HepG2 (cell line): ENCODE measurements at regions not wholly inside any gene's neighbourhood (a gene's known extent, or its start where the extent isn't known, plus 50 kb on each side); places are given as distances from the start of the nearest gene placed in this dataset.
A peak's percentile ranks its signal among the peaks of the same experiment; 100 is the strongest.

Source experiments
- ATAC-seq: fragments of 200-7000 bp; cut with Tn5 transposase; 3 replicates; pipeline ENCODE4 v1.9.1; 2020; ENCODE audit warnings: mild to moderate bottlenecking, moderate library complexity
- BruUV-seq: library from RNA; stranded (reverse); fragments of 400-500 nt; replicated peaks from 2 replicates; lab custom pipeline; 2021; lab: Mats Ljungman, UMichigan
- CTCF ChIA-PET: fragments of 300-600 bp; formaldehyde crosslinking; extraction: SDS; loops from one replicate; lab custom pipeline; 2021; ENCODE audit warnings: low total read pairs, inconsistent platforms, low intra/inter-chr PET ratio; lab: Yijun Ruan, JAX
- POLR2A ChIA-PET: fragments of 350-600 bp; sonication (Branson Sonifier 250); formaldehyde crosslinking; loops from one replicate; lab custom pipeline; 2020; ENCODE audit warnings: antibody characterized with exemption, inconsistent platforms; lab: Yijun Ruan, JAX
- DNase-seq: peaks from one replicate; pipeline ENCODE4 v3.0.0-alpha.2; 2015; ENCODE audit warnings: low spot score
- FAIRE-seq: peaks from 3 replicates; lab custom pipeline; 2011; peaks lifted over from hg19 to GRCh38; lab: Jason Lieb, UNC
- H2AFZ ChIP-seq: one replicate; pipeline ENCODE4 v1.6.1; 2011; ENCODE audit warnings: low read length, inconsistent platforms
- H3K27ac ChIP-seq: fragments of 300-600 bp; 3 replicates; pipeline ENCODE4 v1.8.0; 2011; ENCODE audit warnings: mixed run types, mild to moderate bottlenecking, mixed read lengths, low read length, inconsistent platforms; ENCODE audit not compliant: insufficient read depth; ENCODE audit errors: extremely low read length
- H3K27me3 ChIP-seq, 2 experiments: fragments of 200-600 bp in 1 of 2; 2 replicates in 1 of 2; 3 replicates in 1 of 2; pipeline versions ENCODE4 v1.6.0 to v1.8.0; 2011; ENCODE audit warnings: low read length in 2 of 2, mild to moderate bottlenecking in 2 of 2, moderate library complexity in 2 of 2, inconsistent platforms in 1 of 2; ENCODE audit not compliant: insufficient read depth in 2 of 2, control insufficient read depth in 1 of 2
- H3K36me3 ChIP-seq, 2 experiments: fragments of 200-600 bp in 1 of 2; replicated peaks in 1 of 2; 2 replicates in 1 of 2; 3 replicates in 1 of 2; pipeline versions ENCODE4 v1.5.1 to v1.8.0; 2011; ENCODE audit warnings: low read length in 2 of 2, inconsistent platforms in 1 of 2; ENCODE audit not compliant: insufficient read depth in 2 of 2, control insufficient read depth in 1 of 2
- H3K4me1 ChIP-seq: 2 replicates; pipeline ENCODE4 v1.5.1; 2012; ENCODE audit warnings: low read length, inconsistent platforms; ENCODE audit not compliant: insufficient read depth
- H3K4me2 ChIP-seq: 2 replicates; pipeline ENCODE4 v1.6.0; 2011; ENCODE audit warnings: low read depth, low read length, inconsistent platforms
- H3K4me3 ChIP-seq, 3 experiments: fragments of 200-600 bp in 1 of 3; sonication (generic), shearing (Covaris generic) in 1 of 3; replicated peaks in 1 of 3; 2 replicates each; pipeline ENCODE4 v1.5.1; 2011 to 2016; ENCODE audit warnings: low read length in 3 of 3, inconsistent platforms in 2 of 3, low read depth in 2 of 3, mild to moderate bottlenecking in 2 of 3, control low read depth in 1 of 3, mixed read lengths in 1 of 3; ENCODE audit not compliant: insufficient read depth in 1 of 3
- H3K79me2 ChIP-seq: one replicate; pipeline ENCODE4 v1.6.1; 2011; ENCODE audit warnings: low read length, inconsistent platforms; ENCODE audit not compliant: insufficient read depth
- H3K9ac ChIP-seq: 2 replicates; pipeline ENCODE4 v1.6.0; 2011; ENCODE audit warnings: mild to moderate bottlenecking, low read depth, low read length, inconsistent platforms; ENCODE audit not compliant: insufficient read depth
- H3K9me3 ChIP-seq: 2 replicates; pipeline ENCODE4 v1.5.1; 2012; ENCODE audit warnings: mild to moderate bottlenecking, low read length
- H4K20me1 ChIP-seq: 2 replicates; pipeline ENCODE4 v1.6.0; 2011; ENCODE audit warnings: inconsistent platforms, mild to moderate bottlenecking, low read length, moderate library complexity; ENCODE audit not compliant: insufficient read depth
- AKAP8 ChIP-seq: sonication (generic); formaldehyde crosslinking; IDR thresholded peaks from 2 replicates; pipeline ENCODE4 v1.5.1; 2020; ENCODE audit warnings: mild to moderate bottlenecking, missing genetic modification reagents
- ATM ChIP-seq: fragments of 450-650 bp; IDR thresholded peaks from 2 replicates; pipeline ENCODE4 v1.7.1; 2017; ENCODE audit warnings: mild to moderate bottlenecking, borderline replicate concordance
- BHLHE40 ChIP-seq: IDR thresholded peaks from 2 replicates; pipeline ENCODE4 v1.6.1; 2011; ENCODE audit warnings: low read length, improper control_type of control experiment
- CENPBD1 ChIP-seq: sonication (generic); formaldehyde crosslinking; IDR thresholded peaks from 2 replicates; pipeline ENCODE4 v1.8.0; 2022; ENCODE audit warnings: missing genetic modification reagents, low read depth, mild to moderate bottlenecking, borderline replicate concordance
- JUN ChIP-seq: sonication (generic); formaldehyde crosslinking; IDR thresholded peaks from 2 replicates; pipeline ENCODE4 v1.4.0; 2020; ENCODE audit warnings: mild to moderate bottlenecking, missing genetic modification reagents
- KLF6 ChIP-seq: IDR thresholded peaks from 2 replicates; pipeline ENCODE4 v1.8.0; 2016; ENCODE audit warnings: missing biosample characterization, missing genetic modification reagents
- PAXIP1 ChIP-seq: sonication (generic); formaldehyde crosslinking; conservative IDR thresholded peaks from 2 replicates; pipeline ENCODE4 v1.4.0; 2020; ENCODE audit warnings: mild to moderate bottlenecking, missing genetic modification reagents, moderate library complexity
- TCF7 ChIP-seq: sonication (generic); IDR thresholded peaks from 2 replicates; pipeline ENCODE4 v1.6.1; 2016; ENCODE audit warnings: antibody characterized with exemption, low read depth
- TERF1 ChIP-seq: sonication (generic); formaldehyde crosslinking; IDR thresholded peaks from 2 replicates; pipeline ENCODE4 v1.8.0; 2022; ENCODE audit warnings: mild to moderate bottlenecking, missing genetic modification reagents, moderate library complexity
- TRIM24 ChIP-seq: sonication (generic); formaldehyde crosslinking; IDR thresholded peaks from 2 replicates; pipeline ENCODE4 v1.8.0; 2022; ENCODE audit warnings: mild to moderate bottlenecking, missing genetic modification reagents
- XRCC5 ChIP-seq: fragments of 200-400 bp; formaldehyde crosslinking; optimal IDR thresholded peaks from 2 replicates; pipeline ENCODE3; 2017; ENCODE audit warnings: mild to moderate bottlenecking, low read length
- ZNF263 ChIP-seq: sonication (generic); formaldehyde crosslinking; IDR thresholded peaks from 2 replicates; pipeline ENCODE4 v1.4.0; 2020; ENCODE audit warnings: missing genetic modification reagents
- ZNF605 ChIP-seq: sonication (generic); formaldehyde crosslinking; IDR thresholded peaks from 2 replicates; pipeline ENCODE4 v1.8.0; 2022; ENCODE audit warnings: mild to moderate bottlenecking, missing genetic modification reagents
- ZNF660 ChIP-seq: sonication (generic); formaldehyde crosslinking; IDR thresholded peaks from 2 replicates; pipeline ENCODE4 v1.5.1; 2020; ENCODE audit warnings: mild to moderate bottlenecking, low read depth, missing genetic modification reagents, borderline replicate concordance
- ZSCAN30 ChIP-seq: sonication (generic); formaldehyde crosslinking; IDR thresholded peaks from 2 replicates; pipeline ENCODE4 v1.5.0; 2020; ENCODE audit warnings: mild to moderate bottlenecking, missing genetic modification reagents
- WGBS: methylation state at CpG from one replicate; pipeline ENCODE4 v1.1.6; 2017; ENCODE audit warnings: low lambda C conversion rate; 5-methylcytosine and 5-hydroxymethylcytosine counted together
- in situ Hi-C: cut with HindIII; loops from 2 replicates; pipeline ENCODE4 v1.10.0; 2017; ENCODE audit warnings: low pct_unique_long_range_greater_than_20kb; ENCODE audit not compliant: extremely low pct_ligation_motif_present
- intact Hi-C: fragments of 100-400 bp; cut with micrococcal nuclease; formaldehyde crosslinking; loops from one replicate; pipeline ENCODE4 v1.10.0; 2022; ENCODE audit not compliant: unreplicated experiment

- no peaks in the 10 kb centered on the region for H3K36me3 ChIP-seq
- no peaks in the 10 kb centered on the region for H4K20me1 ChIP-seq
- H3K27ac ChIP-seq = no peak overlapping the region
- intact Hi-C loops (loop anchor here (5.0 to 10.0 kb wide), 2 partner anchors 154 to 317 kb away; partner anchors contain the start of gene TLE1), in situ Hi-C loops (no loop called here)
- H2AFZ ChIP-seq = no peak overlapping the region
- CTCF ChIA-PET = no interaction called here
- peak; percentile 36; the same call in 2 of the 3 replicates for ATAC-seq
- no peaks in the 10 kb centered on the region for H3K79me2 ChIP-seq
- 93% methylated on average over 5 of the region's 6 CpGs for WGBS
- DNase-seq = no peak
- H3K9ac ChIP-seq = no peak overlapping the region
- H3K9me3 ChIP-seq = no peaks in the 10 kb centered on the region
- H3K4me3 ChIP-seq = no peak overlapping the region
- TF ChIP-seq KLF6 (CRISPR knock-in tag) = no peak
- TF ChIP-seq TRIM24 (CRISPR knock-in tag) = no peak
- TF ChIP-seq ATM = no peak
- TF ChIP-seq ZSCAN30 = no peak
- H3K27me3 ChIP-seq = no peaks in the 10 kb centered on the region
- no peak for FAIRE-seq
- H3K4me1 ChIP-seq = peaks cover 42% of the 10 kb centered on the region
- POLR2A ChIA-PET = no interaction called here
- BruUV-seq = no TSS peak
- H3K4me2 ChIP-seq = no peak overlapping the region
These were observed 86.9 kb upstream of the SPATA31D4 start for GRCh38 chr9:81841333-81841732.

DNA sequence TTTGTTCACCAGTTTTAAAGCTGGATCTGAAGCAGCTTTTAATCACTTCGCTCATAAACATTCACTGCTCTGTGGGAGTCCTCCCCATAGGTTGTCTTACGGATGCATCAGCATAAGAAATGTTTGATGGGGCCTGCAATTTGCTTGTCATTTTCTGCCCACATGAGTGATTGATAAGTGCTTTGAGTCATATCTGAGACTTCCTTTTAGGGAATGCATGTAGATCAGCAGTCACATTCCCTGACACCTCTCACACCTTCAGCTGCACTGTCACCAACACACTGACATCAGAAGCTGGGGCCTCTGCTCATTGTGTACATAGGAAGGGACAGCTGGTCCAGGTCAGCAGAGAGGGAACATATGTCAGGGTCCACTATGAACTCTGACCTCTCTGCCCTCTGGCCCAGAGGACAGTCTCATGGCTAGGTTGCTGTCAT is 84.1 kb upstream of the SPATA31D4 start:
- peaks cover 51% of the 10 kb centered on the region for H3K4me1 ChIP-seq
- H3K79me2 ChIP-seq = no peaks in the 10 kb centered on the region
- ChIA-PET CTCF (no interaction called here), POLR2A (no interaction called here)
- H3K27me3 ChIP-seq = no peaks in the 10 kb centered on the region
- no peaks in the 10 kb centered on the region for H4K20me1 ChIP-seq
- no peaks in the 10 kb centered on the region for H3K9me3 ChIP-seq
- BruUV-seq = no TSS peak
- no peak overlapping the region for H3K9ac ChIP-seq
- DNase-seq (peak; percentile 15), ATAC-seq (peak; percentile 50), FAIRE-seq (peak; percentile 49)
- intact Hi-C loops = loop anchor here (5.0 to 10.0 kb wide), 2 partner anchors 157 to 319 kb away; partner anchors contain the start of gene TLE1
- peak overlapping the region; percentile 5; the same call in 1 of the 2 replicates for H3K4me2 ChIP-seq
- 61% methylated on average over 2 of the region's 2 CpGs for WGBS
- no peak overlapping the region for H2AFZ ChIP-seq
- in situ Hi-C loops = no loop called here
- H3K36me3 ChIP-seq = no peaks in the 10 kb centered on the region
- H3K27ac ChIP-seq = no peak overlapping the region
- no peak overlapping the region for H3K4me3 ChIP-seq
- TF ChIP-seq PAXIP1 (CRISPR knock-in tag) (peak; percentile 73), JUN (CRISPR knock-in tag) (peak; percentile 38; the same call in 1 of the 2 replicates), ZNF263 (CRISPR knock-in tag) (peak; percentile 75), TCF7 (peak; percentile 61; the same call in 1 of the 2 replicates), ZNF660 (no peak), TERF1 (CRISPR knock-in tag) (no peak), BHLHE40 (peak; percentile 14; the same call in 1 of the 2 replicates), AKAP8 (no peak), TRIM24 (CRISPR knock-in tag) (0 out of 2 replicates have a peak, but pooled peaks have one; percentile 47), ZNF605 (no peak), CENPBD1 (CRISPR knock-in tag) (no peak), XRCC5 (peak; percentile 42)
